GM12872 (cell line): ENCODE measurements at regions not wholly inside any gene's neighbourhood (a gene's known extent, or its start where the extent isn't known, plus 50 kb on each side); places are given as distances from the start of the nearest gene placed in this dataset.

Source experiments
- CTCF ChIP-seq: IDR thresholded peaks from 3 replicates; pipeline ENCODE4 v1.5.1; 2011; ENCODE audit warnings: low read depth, mild to moderate bottlenecking, low read length, moderate library complexity; ENCODE audit not compliant: insufficient read depth

GRCh38 chr18:39519741-39520140, 1954.1 kb upstream of the CELF4 start:
- no peak for TF ChIP-seq CTCF

- TF ChIP-seq CTCF, result no peak
These were observed 1949.7 kb upstream of the CELF4 start for GRCh38 chr18:39515299-39515698.

GRCh38 chr18:39513186-39513585, 1947.6 kb upstream of the CELF4 start:
- TF ChIP-seq CTCF, result no peak

GRCh38 chr18:39506581-39507330, 1941.2 kb upstream of the CELF4 start:
- no peak for TF ChIP-seq CTCF

GRCh38 chr18:39500306-39500705, 1934.7 kb upstream of the CELF4 start:
- no peak for TF ChIP-seq CTCF

GRCh38 chr18:39497821-39498220, 1932.2 kb upstream of the CELF4 start:
- TF ChIP-seq CTCF, result no peak

- no peak for TF ChIP-seq CTCF
These were observed 1931.4 kb upstream of the CELF4 start for GRCh38 chr18:39496986-39497385.
